Muscle of leg (tissue), 3 donors: ENCODE measurements at regions not wholly inside any gene's neighbourhood (a gene's known extent, or its start where the extent isn't known, plus 50 kb on each side); places are given as distances from the start of the nearest gene placed in this dataset.

Experiments used
- DNase-seq: peaks from one replicate; pipeline ENCODE4 v3.0.0; 2013
- H3K27ac ChIP-seq: one replicate; pipeline ENCODE4 v1.5.1; 2013; ENCODE audit warnings: mild to moderate bottlenecking, low read length, control low read depth
- H3K27me3 ChIP-seq: one replicate; pipeline ENCODE4 v1.6.1; 2013; ENCODE audit warnings: low read length; ENCODE audit not compliant: control insufficient read depth, insufficient read depth
- H3K36me3 ChIP-seq: one replicate; pipeline ENCODE4 v1.6.1; 2013; ENCODE audit warnings: low read length; ENCODE audit not compliant: control insufficient read depth, insufficient read depth
- H3K4me1 ChIP-seq: one replicate; pipeline ENCODE4 v1.6.1; 2013; ENCODE audit warnings: low read length; ENCODE audit not compliant: control insufficient read depth, insufficient read depth
- H3K4me3 ChIP-seq: one replicate; pipeline ENCODE4 v1.5.1; 2013; ENCODE audit warnings: low read length, control low read depth
- H3K9me3 ChIP-seq: replicated peaks from 2 replicates; pipeline ENCODE4 v1.6.1; 2013; ENCODE audit warnings: low read depth, low read length; ENCODE audit not compliant: control insufficient read depth
- WGBS: methylation state at CpG from one replicate; pipeline ENCODE4 v1.1.5; 2013; ENCODE audit warnings: missing lambda C conversion rate; ENCODE audit not compliant: insufficient coverage; 5-methylcytosine and 5-hydroxymethylcytosine counted together

DNA sequence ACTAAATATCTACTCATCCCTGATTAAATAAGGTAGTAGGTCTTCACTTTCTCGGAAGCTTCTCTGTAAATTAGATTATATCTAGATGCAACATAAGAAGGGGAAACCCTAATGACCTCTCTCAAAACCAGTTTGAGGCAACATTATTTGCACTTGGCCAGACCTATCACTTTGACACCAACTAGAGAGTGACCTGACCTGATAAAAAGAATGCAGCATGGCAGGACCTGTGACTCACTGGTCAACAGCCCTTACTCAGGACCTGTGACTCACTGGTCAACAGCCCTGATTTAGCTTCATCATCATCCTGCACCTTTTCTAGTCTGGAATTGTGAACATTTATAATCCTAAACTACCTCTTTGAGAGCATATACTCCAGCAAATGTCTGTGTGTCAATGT is 1957.7 kb upstream of the CELF4 start:
- DNase-seq = no peak
- no peaks in the 10 kb centered on the region for H3K36me3 ChIP-seq
- H3K9me3 ChIP-seq = no peaks in the 10 kb centered on the region
- WGBS = no CpG with 5 or more reads among the region's 1 CpG
- H3K4me1 ChIP-seq = no peaks in the 10 kb centered on the region
- no peak overlapping the region for H3K27ac ChIP-seq
- no peak overlapping the region for H3K4me3 ChIP-seq
- no peaks in the 10 kb centered on the region for H3K27me3 ChIP-seq

- Histone ChIP-seq H3K36me3 (no peaks in the 10 kb centered on the region), H3K9me3 (no peaks in the 10 kb centered on the region), H3K27ac (no peak overlapping the region), H3K27me3 (no peaks in the 10 kb centered on the region), H3K4me1 (no peaks in the 10 kb centered on the region), H3K4me3 (no peak overlapping the region)
- no peak for DNase-seq
These were observed 1955.6 kb upstream of the CELF4 start for GRCh38 chr18:39521164-39521563.

GRCh38 chr18:39519741-39520140 is 1954.1 kb upstream of the CELF4 start:
- no peaks in the 10 kb centered on the region for H3K9me3 ChIP-seq
- no peak overlapping the region for H3K4me3 ChIP-seq
- H3K4me1 ChIP-seq = no peaks in the 10 kb centered on the region
- no peaks in the 10 kb centered on the region for H3K27me3 ChIP-seq
- WGBS = no CpG with 5 or more reads among the region's 2 CpGs
- H3K36me3 ChIP-seq = no peaks in the 10 kb centered on the region
- H3K27ac ChIP-seq = no peak overlapping the region
- no peak for DNase-seq

GRCh38 chr18:39515299-39515698 is 1949.7 kb upstream of the CELF4 start:
- Histone ChIP-seq H3K4me1 (no peaks in the 10 kb centered on the region), H3K27me3 (no peaks in the 10 kb centered on the region), H3K36me3 (no peaks in the 10 kb centered on the region), H3K9me3 (no peaks in the 10 kb centered on the region), H3K27ac (no peak overlapping the region), H3K4me3 (no peak overlapping the region)
- no CpG with 5 or more reads among the region's 3 CpGs for WGBS
- DNase-seq = no peak

GRCh38 chr18:39513186-39513585 is 1947.6 kb upstream of the CELF4 start:
- H3K27me3 ChIP-seq = no peaks in the 10 kb centered on the region
- H3K4me3 ChIP-seq = no peak overlapping the region
- H3K36me3 ChIP-seq = no peaks in the 10 kb centered on the region
- WGBS = 53% methylated on average over 2 of the region's 3 CpGs
- no peak for DNase-seq
- H3K27ac ChIP-seq = no peak overlapping the region
- no peaks in the 10 kb centered on the region for H3K9me3 ChIP-seq
- no peaks in the 10 kb centered on the region for H3K4me1 ChIP-seq

- DNase-seq = peak; percentile 53
- H3K4me1 ChIP-seq = no peaks in the 10 kb centered on the region
- 62% methylated on average over 2 of the region's 5 CpGs for WGBS
These were observed 1941.2 kb upstream of the CELF4 start for GRCh38 chr18:39506581-39507330.

DNA sequence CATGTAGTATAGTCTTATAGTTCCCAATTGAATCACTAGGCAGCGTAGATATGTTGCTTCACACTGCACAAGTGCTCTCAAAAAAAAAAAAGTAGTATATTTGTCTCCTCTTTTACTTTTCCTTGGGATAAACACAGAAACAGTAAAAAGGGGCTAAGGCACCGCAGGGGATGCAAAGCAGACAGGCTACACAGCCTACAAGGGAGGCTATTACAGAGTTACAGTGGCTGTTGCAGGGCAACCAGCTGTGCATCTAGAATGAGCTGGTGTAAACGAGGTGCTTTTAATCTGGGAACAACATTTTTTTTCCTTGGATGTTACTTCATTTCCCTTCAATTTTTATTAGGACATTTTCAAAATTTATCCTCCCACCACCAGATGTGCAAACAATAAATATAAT is 1934.7 kb upstream of the CELF4 start:
- no peak for DNase-seq
- no peaks in the 10 kb centered on the region for H3K36me3 ChIP-seq
- no peak overlapping the region for H3K27ac ChIP-seq
- no peaks in the 10 kb centered on the region for H3K4me1 ChIP-seq
- no peaks in the 10 kb centered on the region for H3K27me3 ChIP-seq
- H3K4me3 ChIP-seq = no peak overlapping the region
- peaks cover 2% of the 10 kb centered on the region for H3K9me3 ChIP-seq
- no CpG with 5 or more reads among the region's 3 CpGs for WGBS

More at GRCh38 chr18:39506581-39507330, 1941.2 kb upstream of the CELF4 start:
- Histone ChIP-seq H3K36me3 (no peaks in the 10 kb centered on the region), H3K4me3 (no peak overlapping the region), H3K27ac (no peak overlapping the region), H3K9me3 (no peaks in the 10 kb centered on the region), H3K27me3 (no peaks in the 10 kb centered on the region)

DNA sequence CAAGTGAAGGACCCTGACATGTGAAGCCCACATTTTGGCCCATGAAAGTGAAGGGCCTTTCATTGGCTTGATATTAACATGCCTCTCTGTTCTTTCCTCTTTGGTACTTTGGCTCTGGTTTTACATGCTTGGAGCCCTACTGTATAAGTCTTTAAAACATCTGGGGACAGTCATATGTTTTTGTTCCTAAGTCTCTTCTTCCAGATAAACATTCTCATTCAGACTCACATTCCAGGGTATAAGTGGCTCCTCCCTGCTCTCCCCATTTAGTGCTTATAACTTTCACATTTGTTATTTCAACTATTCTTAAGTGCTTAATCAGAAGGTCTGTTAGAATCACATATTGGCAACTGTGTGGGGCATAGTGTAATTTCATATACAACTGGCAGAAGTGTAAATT is 1932.2 kb upstream of the CELF4 start:
- no peaks in the 10 kb centered on the region for H3K36me3 ChIP-seq
- peaks cover 2% of the 10 kb centered on the region for H3K9me3 ChIP-seq
- no peak for DNase-seq
- no peaks in the 10 kb centered on the region for H3K27me3 ChIP-seq
- H3K4me1 ChIP-seq = no peaks in the 10 kb centered on the region
- no peak overlapping the region for H3K4me3 ChIP-seq
- no peak overlapping the region for H3K27ac ChIP-seq

DNA sequence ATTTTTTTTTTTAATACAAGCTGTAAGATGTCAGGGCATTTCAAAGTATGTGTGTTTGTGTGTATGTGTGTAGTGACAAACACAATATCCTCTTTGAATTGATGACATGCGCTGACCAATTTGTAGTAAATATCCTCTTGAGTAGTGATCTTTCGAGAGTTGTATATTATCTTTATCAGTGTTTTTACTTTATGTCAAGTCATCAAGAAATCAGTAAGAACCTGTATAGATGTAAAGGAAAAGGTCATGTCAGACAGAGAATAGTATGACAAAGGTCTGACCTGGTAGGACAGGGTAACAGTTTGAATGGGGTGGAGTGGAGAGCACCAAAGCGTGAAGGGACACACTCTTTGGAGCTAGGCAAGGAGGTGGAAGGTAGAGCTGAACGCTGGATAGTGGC is 1931.4 kb upstream of the CELF4 start:
- 86% methylated on average over 1 of the region's 4 CpGs for WGBS
- Histone ChIP-seq H3K4me1 (no peaks in the 10 kb centered on the region), H3K36me3 (no peaks in the 10 kb centered on the region), H3K27ac (no peak overlapping the region), H3K4me3 (no peak overlapping the region), H3K9me3 (peaks cover 2% of the 10 kb centered on the region), H3K27me3 (no peaks in the 10 kb centered on the region)
- DNase-seq = no peak

DNA sequence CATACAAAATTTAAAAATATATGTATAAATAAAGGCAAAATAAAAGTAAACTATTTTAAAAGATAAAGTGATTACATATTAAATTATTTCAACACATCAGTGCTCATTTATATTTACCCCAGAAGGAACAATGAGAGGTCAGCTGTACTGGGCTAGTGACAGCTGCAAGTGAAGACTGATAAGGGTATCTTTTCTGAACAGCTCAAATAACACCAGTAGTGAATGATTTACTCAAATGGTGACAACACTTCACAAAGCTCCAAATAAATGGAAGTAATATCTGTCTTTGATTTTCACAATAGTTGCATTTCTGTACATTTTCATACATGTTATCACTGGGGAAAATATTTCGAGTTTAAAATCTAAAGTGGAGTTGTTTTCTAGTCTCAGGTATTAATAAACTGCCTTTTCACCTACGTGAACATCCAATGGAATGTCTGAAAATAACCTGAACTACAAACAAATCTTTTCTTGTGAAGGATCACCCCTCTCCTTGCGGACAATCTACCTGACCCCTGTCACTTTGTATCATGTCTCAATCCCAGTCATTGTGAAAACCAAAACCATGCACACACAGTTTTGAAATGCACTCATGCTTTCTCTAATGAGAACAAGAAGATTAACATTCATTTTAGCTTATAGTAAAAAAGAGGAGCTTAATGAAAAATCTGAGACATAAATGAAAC is 1928.8 kb upstream of the CELF4 start:
- H3K27ac ChIP-seq = no peak overlapping the region
- DNase-seq = no peak
- H3K27me3 ChIP-seq = no peaks in the 10 kb centered on the region
- H3K4me3 ChIP-seq = no peak overlapping the region
- no peaks in the 10 kb centered on the region for H3K4me1 ChIP-seq
- peaks cover 2% of the 10 kb centered on the region for H3K9me3 ChIP-seq
- no peaks in the 10 kb centered on the region for H3K36me3 ChIP-seq
- 100% methylated on average over 1 of the region's 3 CpGs for WGBS
